CD4-positive, alpha-beta T cell treated with Interferon gamma for 1 hour (primary cell): ENCODE measurements at regions not wholly inside any gene's neighbourhood (a gene's known extent, or its start where the extent isn't known, plus 50 kb on each side); places are given as distances from the start of the nearest gene placed in this dataset.
"Not testable (repeated sequence)": the region's sequence is repeated elsewhere in the genome, so short reads cannot be mapped to it uniquely, and the experiment has no call there.

Experiments used
- DNase-seq: peaks from one replicate; pipeline ENCODE4 v3.0.0-alpha.2; 2020

GRCh38 chr6:21773576-21773968 is 180.0 kb downstream of the SOX4 start:
- no peak for DNase-seq

GRCh38 chr6:21777846-21778245 is 184.3 kb downstream of the SOX4 start:
- no peak for DNase-seq

- DNase-seq, result no peak
Observed at GRCh38 chr6:21780141-21780540, 186.6 kb downstream of the SOX4 start.

GRCh38 chr6:21780679-21781078 is 187.1 kb downstream of the SOX4 start:
- no peak for DNase-seq

- DNase-seq, result no peak
Observed at GRCh38 chr6:21781128-21781527, 187.6 kb downstream of the SOX4 start.

GRCh38 chr6:21785164-21785563 is 191.6 kb downstream of the SOX4 start:
- DNase-seq, result no peak

GRCh38 chr6:21791056-21791455 is 197.5 kb downstream of the SOX4 start:
- DNase-seq, result no peak

- DNase-seq, result no peak
Observed at GRCh38 chr6:21791581-21791980, 198.0 kb downstream of the SOX4 start.

GRCh38 chr6:21792177-21792576 is 198.6 kb downstream of the SOX4 start:
- no peak for DNase-seq

- DNase-seq, result not testable (repeated sequence)
Observed at GRCh38 chr6:21796979-21797378, 203.4 kb downstream of the SOX4 start.

GRCh38 chr6:21798468-21798867 is 204.9 kb downstream of the SOX4 start:
- DNase-seq, result no peak

- no peak for DNase-seq
Observed at GRCh38 chr6:21800330-21800729, 206.8 kb downstream of the SOX4 start.

- DNase-seq, result no peak
Observed at GRCh38 chr6:21800948-21801438, 207.4 kb downstream of the SOX4 start.

- DNase-seq, result no peak
Observed at GRCh38 chr6:21801446-21802174, 208.1 kb downstream of the SOX4 start.

- no peak for DNase-seq
Observed at GRCh38 chr6:21802175-21802822, 208.7 kb downstream of the SOX4 start.

- no peak for DNase-seq
Observed at GRCh38 chr6:21804941-21805610, 211.5 kb downstream of the SOX4 start.

GRCh38 chr6:21807299-21808044 is 213.9 kb downstream of the SOX4 start:
- DNase-seq, result no peak

- DNase-seq, result no peak
Observed at GRCh38 chr6:21808045-21808470, 214.5 kb downstream of the SOX4 start.

GRCh38 chr6:21808551-21809242 is 215.1 kb downstream of the SOX4 start:
- no peak for DNase-seq

- no peak for DNase-seq
Observed at GRCh38 chr6:21811484-21811883, 217.9 kb downstream of the SOX4 start.

GRCh38 chr6:21816231-21816630 is 222.7 kb downstream of the SOX4 start:
- no peak for DNase-seq

- no peak for DNase-seq
Observed at GRCh38 chr6:21820442-21820841, 226.9 kb downstream of the SOX4 start.

GRCh38 chr6:21823371-21823770 is 229.8 kb downstream of the SOX4 start:
- DNase-seq, result no peak
